Neural cell (in vitro differentiated cells): ENCODE measurements at regions not wholly inside any gene's neighbourhood (a gene's known extent, or its start where the extent isn't known, plus 50 kb on each side); places are given as distances from the start of the nearest gene placed in this dataset.

ENCODE experiments used
- H2AFZ ChIP-seq: fragments of 200-600, 300-800 bp; sonication (generic), shearing (Covaris generic); 2 replicates; pipeline ENCODE4 v1.6.0; 2014; ENCODE audit warnings: low read depth, mild to moderate bottlenecking, antibody characterized with exemption, low read length, moderate library complexity
- H3F3A ChIP-seq: fragments of 200-600 bp; shearing (Covaris generic); 2 replicates; pipeline ENCODE4 v1.6.1; 2016; ENCODE audit warnings: mild to moderate bottlenecking, moderate library complexity, mixed read lengths, antibody characterized with exemption, low read length; ENCODE audit not compliant: insufficient read depth, poor library complexity, severe bottlenecking
- H3K27ac ChIP-seq: fragments of 200-600, 300-800 bp; sonication (generic), shearing (Covaris generic); 2 replicates; pipeline ENCODE4 v1.5.1; 2014; ENCODE audit warnings: mild to moderate bottlenecking, low read length, moderate library complexity
- H3K27me3 ChIP-seq: fragments of 300-800, 200-600 bp; sonication (generic), shearing (Covaris generic); 2 replicates; pipeline ENCODE4 v1.6.0; 2014; ENCODE audit warnings: mild to moderate bottlenecking, low read depth, low read length, moderate library complexity; ENCODE audit not compliant: insufficient read depth
- H3K36me3 ChIP-seq: fragments of 300-800, 200-600 bp; sonication (generic), shearing (Covaris generic); 2 replicates; pipeline ENCODE4 v1.5.1; 2014; ENCODE audit warnings: mild to moderate bottlenecking, antibody characterized with exemption, low read length, moderate library complexity; ENCODE audit not compliant: insufficient read depth
- H3K4me2 ChIP-seq: fragments of 300-800, 200-600 bp; sonication (generic), shearing (Covaris generic); 2 replicates; pipeline ENCODE4 v1.6.0; 2014; ENCODE audit warnings: mild to moderate bottlenecking, low read length
- H3K4me3 ChIP-seq: fragments of 300-800, 200-600 bp; sonication (generic), shearing (Covaris generic); 2 replicates; pipeline ENCODE4 v1.5.1; 2014; ENCODE audit warnings: mild to moderate bottlenecking, low read length, moderate library complexity
- H3K79me2 ChIP-seq: fragments of 200-600 bp; shearing (Covaris generic); replicated peaks from 2 replicates; pipeline ENCODE4 v1.6.0; 2014; ENCODE audit warnings: mild to moderate bottlenecking, low read length, moderate library complexity; ENCODE audit not compliant: insufficient read depth
- H3K9ac ChIP-seq: fragments of 300-800, 200-600 bp; sonication (generic), shearing (Covaris generic); 2 replicates; pipeline ENCODE4 v1.6.1; 2016; ENCODE audit warnings: mild to moderate bottlenecking, low read length, mixed read lengths
- H3K9me2 ChIP-seq: fragments of 200-600 bp; shearing (Covaris generic); 2 replicates; pipeline ENCODE4 v1.6.1; 2016; ENCODE audit warnings: mild to moderate bottlenecking, low read length, mixed read lengths; ENCODE audit not compliant: insufficient read depth
- H3K9me3 ChIP-seq: fragments of 200-600, 300-800 bp; sonication (generic), shearing (Covaris generic); 2 replicates; pipeline ENCODE4 v1.6.1; 2016; ENCODE audit warnings: mild to moderate bottlenecking, mixed run types, low read length, moderate library complexity, mixed read lengths
- H4K20me1 ChIP-seq: fragments of 200-600 bp; shearing (Covaris generic); 2 replicates; pipeline ENCODE4 v1.6.1; 2016; ENCODE audit warnings: mild to moderate bottlenecking, mixed run types; ENCODE audit not compliant: insufficient read depth
- CTCF ChIP-seq: fragments of 450-650 bp; IDR thresholded peaks from 2 replicates; pipeline ENCODE4 v1.5.1; 2014; ENCODE audit warnings: antibody characterized with exemption, mild to moderate bottlenecking, moderate library complexity; ENCODE audit not compliant: poor library complexity, severe bottlenecking
- EP300 ChIP-seq: fragments of 450-650 bp; conservative IDR thresholded peaks from 2 replicates; pipeline ENCODE4 v1.6.1; 2014; ENCODE audit warnings: antibody characterized with exemption, mild to moderate bottlenecking, moderate library complexity; ENCODE audit not compliant: poor library complexity, severe bottlenecking
- EZH2 ChIP-seq: fragments of 200-600, 300-800 bp; shearing (Covaris generic), sonication (generic); IDR thresholded peaks from 2 replicates; pipeline ENCODE4 v1.6.1; 2014; ENCODE audit warnings: antibody characterized with exemption, low read length, borderline replicate concordance, mild to moderate bottlenecking; ENCODE audit not compliant: insufficient read depth, poor library complexity, severe bottlenecking
- MXI1 ChIP-seq: fragments of 450-650 bp; conservative IDR thresholded peaks from 2 replicates; pipeline ENCODE4 v1.6.1; 2014; ENCODE audit warnings: antibody characterized with exemption, mild to moderate bottlenecking; ENCODE audit not compliant: poor library complexity, severe bottlenecking
- POLR2AphosphoS5 ChIP-seq: IDR thresholded peaks from 2 replicates; pipeline ENCODE4 v1.6.1; 2012
- RAD21 ChIP-seq: fragments of 450-650 bp; conservative IDR thresholded peaks from 2 replicates; pipeline ENCODE4 v1.6.1; 2014; ENCODE audit warnings: antibody characterized with exemption, mild to moderate bottlenecking, moderate library complexity
- REST ChIP-seq: IDR thresholded peaks from 2 replicates; pipeline ENCODE4 v1.6.1; 2012; ENCODE audit warnings: borderline replicate concordance
- SMC3 ChIP-seq: fragments of 450-650 bp; conservative IDR thresholded peaks from 2 replicates; pipeline ENCODE4 v1.6.1; 2014; ENCODE audit warnings: antibody characterized with exemption, mild to moderate bottlenecking, moderate library complexity; ENCODE audit not compliant: poor library complexity
- TAF1 ChIP-seq: IDR thresholded peaks from 2 replicates; pipeline ENCODE4 v1.6.1; 2012; ENCODE audit warnings: low read depth

- Histone ChIP-seq H3K27me3 (no peaks in the 10 kb centered on the region), H2AFZ (no peak overlapping the region), H3K9me2 (no peaks in the 10 kb centered on the region), H3F3A (no peaks in the 10 kb centered on the region), H3K4me2 (no peak overlapping the region), H3K9me3 (no peaks in the 10 kb centered on the region), H3K4me3 (no peak overlapping the region), H3K27ac (peak overlapping the region; percentile 48), H3K79me2 (no peaks in the 10 kb centered on the region), H3K9ac (no peak overlapping the region), H3K36me3 (no peaks in the 10 kb centered on the region), H4K20me1 (no peaks in the 10 kb centered on the region)
- no peak for TF ChIP-seq MXI1
- no peak for TF ChIP-seq EZH2
- TF ChIP-seq RAD21 = no peak
- TF ChIP-seq SMC3 = no peak
- TF ChIP-seq EP300 = no peak
- no peak for TF ChIP-seq POLR2AphosphoS5
- TF ChIP-seq REST = no peak
- TF ChIP-seq TAF1 = no peak
- no peak for TF ChIP-seq CTCF
Observed at GRCh38 chr5:3933536-3933935, 337.9 kb downstream of the IRX1 start.

GRCh38 chr5:3933966-3934365, 338.3 kb downstream of the IRX1 start:
- TF ChIP-seq SMC3 (no peak), TAF1 (no peak), POLR2AphosphoS5 (no peak), REST (no peak), EP300 (no peak), RAD21 (no peak), MXI1 (no peak), EZH2 (no peak), CTCF (no peak)
- Histone ChIP-seq H3K9me3 (no peaks in the 10 kb centered on the region), H3K36me3 (no peaks in the 10 kb centered on the region), H3K4me2 (no peak overlapping the region), H2AFZ (no peak overlapping the region), H3K9ac (no peak overlapping the region), H3K27me3 (no peaks in the 10 kb centered on the region), H3K4me3 (no peak overlapping the region), H3K9me2 (no peaks in the 10 kb centered on the region), H3K27ac (peak overlapping the region; percentile 48), H3K79me2 (no peaks in the 10 kb centered on the region), H3F3A (no peaks in the 10 kb centered on the region), H4K20me1 (no peaks in the 10 kb centered on the region)
